ENCODE measurements at regions not wholly inside any gene's neighbourhood (a gene's known extent, or its start where the extent isn't known, plus 50 kb on each side); places are given as distances from the start of the nearest gene placed in this dataset.

- Histone ChIP-seq H3K27me3 (no peaks in the 10 kb centered on the region), H3K27ac (no peak overlapping the region), H3K4me1 (replicated peaks in 1 of 2) (peaks cover 0 to 7% of the 10 kb centered on the region in 2 donors), H3K4me3 (no peak overlapping the region), H3K36me3 (replicated peaks in 1 of 2) (no peaks in the 10 kb centered on the region), H3K9me3 (replicated peaks in 1 of 3) (no peaks in the 10 kb centered on the region)
- intact Hi-C loops (cut with DNase I) = no loop called here
- TF ChIP-seq CTCF (IDR thresholded peaks at IDR 0.05) = no peak
- no peak for TF ChIP-seq POLR2A (IDR thresholded peaks at IDR 0.05)
- no peak for DNase-seq
- WGBS, 4 donors = 84 to 90% (median 86%) methylated on average over 6 of the region's 6 CpGs
Measured at GRCh38 chr10:45093945-45094344, 93.2 kb downstream of the ZNF22 start.

GRCh38 chr10:45095286-45095685 is 94.6 kb downstream of the ZNF22 start:
- Histone ChIP-seq H3K9me3 (replicated peaks in 1 of 3) (no peaks in the 10 kb centered on the region), H3K4me1 (replicated peaks in 1 of 2) (peaks cover 0 to 7% of the 10 kb centered on the region in 2 donors), H3K27ac (no peak overlapping the region), H3K4me3 (no peak overlapping the region), H3K27me3 (no peaks in the 10 kb centered on the region), H3K36me3 (replicated peaks in 1 of 2) (no peaks in the 10 kb centered on the region)
- TF ChIP-seq POLR2A (IDR thresholded peaks at IDR 0.05) = no peak
- TF ChIP-seq CTCF (IDR thresholded peaks at IDR 0.05) = no peak
- no peak for DNase-seq
- 18 to 43% (median 31%) methylated on average over 3 of the region's 3 CpGs for WGBS, 4 donors
- intact Hi-C loops (cut with DNase I) = no loop called here

GRCh38 chr10:45096001-45096400 is 95.3 kb downstream of the ZNF22 start:
- 38 to 53% (median 49%) methylated on average over 3 of the region's 3 CpGs for WGBS, 4 donors
- H3K4me3 ChIP-seq = no peak overlapping the region
- no peak for TF ChIP-seq POLR2A (IDR thresholded peaks at IDR 0.05)
- no peak for TF ChIP-seq CTCF (IDR thresholded peaks at IDR 0.05)
- H3K27ac ChIP-seq = no peak overlapping the region
- H3K9me3 ChIP-seq (replicated peaks in 1 of 3) = no peaks in the 10 kb centered on the region
- intact Hi-C loops (cut with DNase I) = no loop called here
- H3K27me3 ChIP-seq = no peaks in the 10 kb centered on the region
- no peaks in the 10 kb centered on the region for H3K36me3 ChIP-seq (replicated peaks in 1 of 2)
- H3K4me1 ChIP-seq (replicated peaks in 1 of 2) = peaks cover 0 to 7% of the 10 kb centered on the region in 2 donors
- DNase-seq = no peak

- Histone ChIP-seq H3K27me3 (no peaks in the 10 kb centered on the region), H3K36me3 (replicated peaks in 1 of 2) (no peaks in the 10 kb centered on the region), H3K4me1 (replicated peaks in 1 of 2) (no peaks in the 10 kb centered on the region), H3K27ac (no peak overlapping the region), H3K4me3 (no peak overlapping the region), H3K9me3 (replicated peaks in 1 of 3) (no peaks in the 10 kb centered on the region)
- intact Hi-C loops (cut with DNase I) = no loop called here
- TF ChIP-seq POLR2A (IDR thresholded peaks at IDR 0.05) (no peak), CTCF (IDR thresholded peaks at IDR 0.05) (no peak)
- DNase-seq = no peak
- 71 to 83% (median 79%) methylated on average over 4 of the region's 4 CpGs for WGBS, 4 donors
Measured at GRCh38 chr10:45100429-45100828, 99.7 kb downstream of the ZNF22 start.
